Astrocyte (in vitro differentiated cells and primary cell): ENCODE measurements at regions not wholly inside any gene's neighbourhood (a gene's known extent, or its start where the extent isn't known, plus 50 kb on each side); places are given as distances from the start of the nearest gene placed in this dataset.
"Not testable (repeated sequence)": the region's sequence is repeated elsewhere in the genome, so short reads cannot be mapped to it uniquely, and the experiment has no call there.

Experiments used
- EZH2 ChIP-seq: IDR thresholded peaks from 2 replicates; pipeline ENCODE4 v1.6.1; 2012; ENCODE audit warnings: mild to moderate bottlenecking, low read length, inconsistent platforms; ENCODE audit not compliant: insufficient read depth
- TF ChIP-seq, protein P1 (sequence below): IDR thresholded peaks from 2 replicates; pipeline ENCODE4 v1.5.1; 2011; ENCODE audit warnings: low read depth, mild to moderate bottlenecking, inconsistent platforms, low read length, moderate library complexity; ENCODE audit not compliant: insufficient read depth

DNA sequence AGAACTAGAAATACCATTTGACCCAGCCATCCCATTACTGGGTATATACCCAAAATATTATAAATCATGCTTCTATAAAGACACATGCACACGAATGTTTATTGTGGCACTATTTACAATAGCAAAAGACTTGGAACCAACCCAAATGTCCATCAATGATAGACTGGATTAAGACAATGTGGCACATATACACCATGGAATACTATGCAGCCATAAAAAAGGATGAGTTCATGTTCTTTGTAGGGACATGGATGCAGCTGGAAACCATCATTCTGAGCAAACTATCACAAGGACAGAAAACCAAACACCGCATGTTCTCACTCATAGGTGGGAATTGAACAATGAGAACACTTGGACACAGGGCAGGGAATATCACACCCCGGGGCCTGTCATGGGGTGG, 110.8 kb downstream of the PJA1 start:
- TF ChIP-seq, protein P1, sequence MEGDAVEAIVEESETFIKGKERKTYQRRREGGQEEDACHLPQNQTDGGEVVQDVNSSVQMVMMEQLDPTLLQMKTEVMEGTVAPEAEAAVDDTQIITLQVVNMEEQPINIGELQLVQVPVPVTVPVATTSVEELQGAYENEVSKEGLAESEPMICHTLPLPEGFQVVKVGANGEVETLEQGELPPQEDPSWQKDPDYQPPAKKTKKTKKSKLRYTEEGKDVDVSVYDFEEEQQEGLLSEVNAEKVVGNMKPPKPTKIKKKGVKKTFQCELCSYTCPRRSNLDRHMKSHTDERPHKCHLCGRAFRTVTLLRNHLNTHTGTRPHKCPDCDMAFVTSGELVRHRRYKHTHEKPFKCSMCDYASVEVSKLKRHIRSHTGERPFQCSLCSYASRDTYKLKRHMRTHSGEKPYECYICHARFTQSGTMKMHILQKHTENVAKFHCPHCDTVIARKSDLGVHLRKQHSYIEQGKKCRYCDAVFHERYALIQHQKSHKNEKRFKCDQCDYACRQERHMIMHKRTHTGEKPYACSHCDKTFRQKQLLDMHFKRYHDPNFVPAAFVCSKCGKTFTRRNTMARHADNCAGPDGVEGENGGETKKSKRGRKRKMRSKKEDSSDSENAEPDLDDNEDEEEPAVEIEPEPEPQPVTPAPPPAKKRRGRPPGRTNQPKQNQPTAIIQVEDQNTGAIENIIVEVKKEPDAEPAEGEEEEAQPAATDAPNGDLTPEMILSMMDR = not testable (repeated sequence)
- TF ChIP-seq EZH2 = not testable (repeated sequence)
